ENCODE measurements at regions not wholly inside any gene's neighbourhood (a gene's known extent, or its start where the extent isn't known, plus 50 kb on each side); places are given as distances from the start of the nearest gene placed in this dataset.

DNA sequence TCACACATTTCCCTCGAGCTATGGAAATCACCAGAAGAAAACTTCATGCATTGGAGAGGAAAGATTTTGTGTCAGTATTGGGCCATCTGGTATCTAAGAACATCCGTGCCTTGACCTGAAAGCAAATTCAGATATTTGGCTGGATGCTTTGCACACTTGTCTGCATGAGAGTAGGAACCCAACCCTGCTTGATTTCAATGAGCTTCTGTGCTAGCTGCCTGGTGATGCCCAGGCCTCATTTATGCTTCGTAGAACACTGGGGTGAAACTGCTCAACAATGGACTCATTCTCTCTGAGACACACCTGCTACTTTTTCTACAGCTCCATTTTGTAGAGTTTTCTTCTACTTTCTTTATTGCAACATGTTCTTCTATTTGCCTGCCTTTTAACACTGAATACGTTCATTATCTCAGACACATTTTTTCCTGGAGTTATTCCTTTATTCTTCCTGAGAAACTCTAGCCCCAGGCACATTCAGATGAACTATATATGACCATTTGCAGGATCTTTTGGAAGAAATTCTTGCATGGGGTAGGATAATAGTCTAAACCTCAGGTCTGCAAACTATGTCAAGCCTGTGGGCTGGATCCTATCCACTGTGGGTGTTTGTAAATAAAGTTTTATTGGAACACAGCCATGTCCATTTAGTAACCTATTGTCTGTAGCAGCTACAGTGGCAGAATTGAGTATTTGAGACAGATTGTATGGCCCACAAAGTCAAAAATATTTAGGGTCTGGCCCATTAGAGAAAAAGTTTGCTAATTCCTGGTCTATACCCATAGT, 83.8 kb upstream of the CLCN4 start:
- TF ChIP-seq CTCF (IDR thresholded peaks at IDR 0.05) (no peak), EZH2 (IDR thresholded peaks at IDR 0.05) (no peak), EZH2phosphoT487 (IDR thresholded peaks at IDR 0.05) (no peak)
